ENCODE measurements at regions not wholly inside any gene's neighbourhood (a gene's known extent, or its start where the extent isn't known, plus 50 kb on each side); places are given as distances from the start of the nearest gene placed in this dataset.

GRCh38 chr9:88892724-88893123 lies 98.5 kb upstream of the S1PR3 start:
- TF ChIP-seq CTCF (IDR thresholded peaks at IDR 0.05) (no peak), POLR2AphosphoS5 (IDR thresholded peaks at IDR 0.05; ENCODE audit: low read depth, low read length) (no peak), SIN3A (IDR thresholded peaks at IDR 0.05; ENCODE audit: borderline replicate concordance, insufficient read depth, low read depth, low read length) (no peak), TCF7L2 (IDR thresholded peaks at IDR 0.05; ENCODE audit: low read depth, low read length) (no peak)
